ENCODE measurements at regions not wholly inside any gene's neighbourhood (a gene's known extent, or its start where the extent isn't known, plus 50 kb on each side); places are given as distances from the start of the nearest gene placed in this dataset.

- Histone ChIP-seq H3K27me3 (ENCODE audit: control insufficient read depth, extremely low read depth, insufficient read depth, low read length) (no peaks in the 10 kb centered on the region), H4K20me1 (ENCODE audit: control insufficient read depth, extremely low read depth, insufficient read depth, low read length) (no peaks in the 10 kb centered on the region), H3K27ac (ENCODE audit: control insufficient read depth, insufficient read depth, low read length) (no peak overlapping the region), H3K9me1 (ENCODE audit: control insufficient read depth, extremely low read depth, insufficient read depth, low read length) (no peaks in the 10 kb centered on the region), H3K4me2 (ENCODE audit: control insufficient read depth, extremely low read depth, insufficient read depth, low read depth, low read length) (no peak overlapping the region), H3K9me3 (ENCODE audit: control insufficient read depth, low read depth, low read length) (no peaks in the 10 kb centered on the region), H3K36me3 (ENCODE audit: control insufficient read depth in 2 of 2, extremely low read depth in 1 of 2, insufficient read depth in 2 of 2, low read length in 2 of 2) (no peaks in the 10 kb centered on the region), H3K79me2 (ENCODE audit: control insufficient read depth, insufficient read depth, low read length) (no peaks in the 10 kb centered on the region), H2AFZ (ENCODE audit: control insufficient read depth, low read length) (no peak overlapping the region), H3K4me1 (ENCODE audit: control insufficient read depth, extremely low read depth, insufficient read depth, low read length) (peaks cover 38% of the 10 kb centered on the region), H3K9ac (ENCODE audit: control insufficient read depth, extremely low read depth, insufficient read depth, low read length) (no peak overlapping the region), H3K4me3 (ENCODE audit: control insufficient read depth in 2 of 3, extremely low read depth in 1 of 3, insufficient read depth in 2 of 3, low read depth in 1 of 3, low read length in 3 of 3) (no peak overlapping the region)
- FAIRE-seq (no peak), DNase-seq (ENCODE audit: low read depth, low spot score) (no peak)
- dilution Hi-C loops (cut with MboI; ENCODE audit: extremely low pct_ligation_motif_present, low sequenced_read_pairs): no loop called here
- TF ChIP-seq, protein P1, sequence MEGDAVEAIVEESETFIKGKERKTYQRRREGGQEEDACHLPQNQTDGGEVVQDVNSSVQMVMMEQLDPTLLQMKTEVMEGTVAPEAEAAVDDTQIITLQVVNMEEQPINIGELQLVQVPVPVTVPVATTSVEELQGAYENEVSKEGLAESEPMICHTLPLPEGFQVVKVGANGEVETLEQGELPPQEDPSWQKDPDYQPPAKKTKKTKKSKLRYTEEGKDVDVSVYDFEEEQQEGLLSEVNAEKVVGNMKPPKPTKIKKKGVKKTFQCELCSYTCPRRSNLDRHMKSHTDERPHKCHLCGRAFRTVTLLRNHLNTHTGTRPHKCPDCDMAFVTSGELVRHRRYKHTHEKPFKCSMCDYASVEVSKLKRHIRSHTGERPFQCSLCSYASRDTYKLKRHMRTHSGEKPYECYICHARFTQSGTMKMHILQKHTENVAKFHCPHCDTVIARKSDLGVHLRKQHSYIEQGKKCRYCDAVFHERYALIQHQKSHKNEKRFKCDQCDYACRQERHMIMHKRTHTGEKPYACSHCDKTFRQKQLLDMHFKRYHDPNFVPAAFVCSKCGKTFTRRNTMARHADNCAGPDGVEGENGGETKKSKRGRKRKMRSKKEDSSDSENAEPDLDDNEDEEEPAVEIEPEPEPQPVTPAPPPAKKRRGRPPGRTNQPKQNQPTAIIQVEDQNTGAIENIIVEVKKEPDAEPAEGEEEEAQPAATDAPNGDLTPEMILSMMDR (optimal IDR thresholded peaks at IDR 0.05 in 1 of 3, IDR thresholded peaks at IDR 0.05 in 1 of 3, conservative IDR thresholded peaks at IDR 0.05 in 1 of 3; ENCODE audit: extremely low read depth in 1 of 3, insufficient read depth in 2 of 3, low read length in 3 of 3): no peak
- no peak for TF ChIP-seq EZH2 (IDR thresholded peaks at IDR 0.05; ENCODE audit: low read length)
Observed at GRCh38 chr5:138666226-138666742, 86.9 kb upstream of the CTNNA1 start.

- H4K20me1 ChIP-seq (ENCODE audit: control insufficient read depth, extremely low read depth, insufficient read depth, low read length): no peaks in the 10 kb centered on the region
- no peaks in the 10 kb centered on the region for H3K9me1 ChIP-seq (ENCODE audit: control insufficient read depth, extremely low read depth, insufficient read depth, low read length)
- H3K4me3 ChIP-seq (ENCODE audit: control insufficient read depth in 2 of 3, extremely low read depth in 1 of 3, insufficient read depth in 2 of 3, low read depth in 1 of 3, low read length in 3 of 3): no peak overlapping the region
- dilution Hi-C loops (cut with MboI; ENCODE audit: extremely low pct_ligation_motif_present, low sequenced_read_pairs): no loop called here
- no peak for TF ChIP-seq EZH2 (IDR thresholded peaks at IDR 0.05; ENCODE audit: low read length)
- TF ChIP-seq, protein P1 (optimal IDR thresholded peaks at IDR 0.05 in 1 of 3, IDR thresholded peaks at IDR 0.05 in 1 of 3, conservative IDR thresholded peaks at IDR 0.05 in 1 of 3; ENCODE audit: extremely low read depth in 1 of 3, insufficient read depth in 2 of 3, low read length in 3 of 3): no peak
- no peaks in the 10 kb centered on the region for H3K9me3 ChIP-seq (ENCODE audit: control insufficient read depth, low read depth, low read length)
- FAIRE-seq (no peak), DNase-seq (ENCODE audit: low read depth, low spot score) (no peak)
- peak overlapping the region; percentile 62 for H2AFZ ChIP-seq (ENCODE audit: control insufficient read depth, low read length)
- peak overlapping the region; percentile 72 for H3K4me2 ChIP-seq (ENCODE audit: control insufficient read depth, extremely low read depth, insufficient read depth, low read depth, low read length)
- no peaks in the 10 kb centered on the region for H3K27me3 ChIP-seq (ENCODE audit: control insufficient read depth, extremely low read depth, insufficient read depth, low read length)
- no peaks in the 10 kb centered on the region for H3K36me3 ChIP-seq (ENCODE audit: control insufficient read depth in 2 of 2, extremely low read depth in 1 of 2, insufficient read depth in 2 of 2, low read length in 2 of 2)
- peak overlapping the region; percentile 70 for H3K27ac ChIP-seq (ENCODE audit: control insufficient read depth, insufficient read depth, low read length)
- H3K9ac ChIP-seq (ENCODE audit: control insufficient read depth, extremely low read depth, insufficient read depth, low read length): no peak overlapping the region
- peaks cover 38% of the 10 kb centered on the region for H3K4me1 ChIP-seq (ENCODE audit: control insufficient read depth, extremely low read depth, insufficient read depth, low read length)
- H3K79me2 ChIP-seq (ENCODE audit: control insufficient read depth, insufficient read depth, low read length): no peaks in the 10 kb centered on the region
Observed at GRCh38 chr5:138665261-138665660, 88.0 kb upstream of the CTNNA1 start.
